ENCODE measurements at regions not wholly inside any gene's neighbourhood (a gene's known extent, or its start where the extent isn't known, plus 50 kb on each side); places are given as distances from the start of the nearest gene placed in this dataset.
A peak's percentile ranks its signal among the peaks of the same experiment; 100 is the strongest.

GRCh38 chr5:168076561-168076991 lies 214.9 kb upstream of the WWC1 start:
- DNase-seq (ENCODE audit: low read depth, low spot score) (no peak), FAIRE-seq (no peak)
- Histone ChIP-seq H3K9me1 (replicated peaks; ENCODE audit: control insufficient read depth, extremely low read depth, insufficient read depth, low read length) (no peaks in the 10 kb centered on the region), H2AFZ (ENCODE audit: low read depth, low read length) (no peak overlapping the region), H3K4me3 (replicated peaks in 1 of 3; ENCODE audit: insufficient read depth in 1 of 3, low read depth in 1 of 3, low read length in 3 of 3) (no peak overlapping the region), H3K27ac (ENCODE audit: insufficient read depth, low read depth, low read length) (no peak overlapping the region), H3K4me1 (ENCODE audit: control insufficient read depth, extremely low read depth, insufficient read depth, low read length) (no peaks in the 10 kb centered on the region), H3K36me3 (ENCODE audit: control insufficient read depth in 2 of 2, extremely low read depth in 1 of 2, insufficient read depth in 2 of 2, low read length in 2 of 2) (no peaks in the 10 kb centered on the region), H3K9me3 (replicated peaks; ENCODE audit: control insufficient read depth, insufficient read depth, low read length) (no peaks in the 10 kb centered on the region), H3K27me3 (ENCODE audit: control insufficient read depth in 2 of 2, insufficient read depth in 2 of 2, low read length in 2 of 2) (no peaks in the 10 kb centered on the region), H3K79me2 (ENCODE audit: control insufficient read depth, insufficient read depth, low read length) (no peaks in the 10 kb centered on the region), H4K20me1 (replicated peaks; ENCODE audit: control insufficient read depth, extremely low read depth, insufficient read depth, low read length) (no peaks in the 10 kb centered on the region), H3K9ac (replicated peaks; ENCODE audit: extremely low read depth, insufficient read depth, low read length) (no peak overlapping the region), H3K4me2 (ENCODE audit: insufficient read depth, low read length) (no peak overlapping the region)
- intact Hi-C loops (cut with micrococcal nuclease), result loop anchor here (1.0 kb wide), 1 partner anchor 353 kb away; no protein-coding TSS in a partner anchor
- dilution Hi-C loops (cut with MboI; ENCODE audit: extremely low pct_ligation_motif_present, low sequenced_read_pairs), result no loop called here
- BruUV-seq (replicated peaks), result no TSS peak
- POLR2A ChIA-PET, result no interaction called here
- CTCF ChIA-PET, result no interaction called here
- TF ChIP-seq GATA2 (IDR thresholded peaks at IDR 0.05; ENCODE audit: insufficient read depth, insufficient read length, low read depth, low read length), result no peak
- peak in 1 of 2 donors; percentile 4 for TF ChIP-seq CTCF (IDR thresholded peaks at IDR 0.05; ENCODE audit: extremely low read depth in 1 of 2, insufficient read depth in 1 of 2, low read depth in 1 of 2, low read length in 2 of 2)
- TF ChIP-seq POLR2A (IDR thresholded peaks at IDR 0.05; ENCODE audit: low read depth, low read length), result no peak
- no peak for TF ChIP-seq EZH2 (IDR thresholded peaks at IDR 0.05; ENCODE audit: borderline replicate concordance, low read depth, low read length, severe bottlenecking)
- no peak for TF ChIP-seq MAX (IDR thresholded peaks at IDR 0.05; ENCODE audit: insufficient read depth, insufficient read length)
- TF ChIP-seq MYC (IDR thresholded peaks at IDR 0.05; ENCODE audit: low read depth, low read length), result no peak
- TF ChIP-seq JUN (IDR thresholded peaks at IDR 0.05; ENCODE audit: borderline replicate concordance, insufficient read depth, insufficient read length, low read depth), result no peak
- TF ChIP-seq FOS (IDR thresholded peaks at IDR 0.05; ENCODE audit: borderline replicate concordance, insufficient read depth, low read length), result no peak
- no peak for TF ChIP-seq POLR2AphosphoS5 (IDR thresholded peaks at IDR 0.05; ENCODE audit: insufficient read depth, low read depth, low read length)

Measured in endothelial cell of umbilical vein (primary cell).